GM23338 (cell line): ENCODE measurements at regions not wholly inside any gene's neighbourhood (a gene's known extent, or its start where the extent isn't known, plus 50 kb on each side); places are given as distances from the start of the nearest gene placed in this dataset.

ENCODE experiments used
- ATAC-seq: fragments of 200-7000 bp; cut with Tn5 transposase; 3 replicates; pipeline ENCODE4 v1.9.1; 2020
- DNase-seq: peaks from one replicate; pipeline ENCODE4 v3.0.0-alpha.2; 2015; ENCODE audit warnings: low spot score
- H2AFZ ChIP-seq: fragments of 200-600 bp; sonication (generic); 2 replicates; pipeline ENCODE4 v1.8.0; 2016; ENCODE audit warnings: antibody characterized with exemption, mild to moderate bottlenecking, moderate library complexity
- H3F3A ChIP-seq: fragments of 200-600 bp; sonication (generic); replicated peaks from 2 replicates; pipeline ENCODE4 v1.8.0; 2017; ENCODE audit warnings: antibody characterized with exemption, mixed run types, low read depth
- H3K27ac ChIP-seq: fragments of 200-600 bp; sonication (generic); 2 replicates; pipeline ENCODE4 v1.6.1; 2016; ENCODE audit warnings: low read depth
- H3K27me3 ChIP-seq: fragments of 200-600 bp; sonication (generic); 2 replicates; pipeline ENCODE4 v1.8.0; 2016; ENCODE audit warnings: mild to moderate bottlenecking, mixed run types, moderate library complexity; ENCODE audit not compliant: insufficient read depth
- H3K36me3 ChIP-seq: fragments of 200-600 bp; sonication (generic); 2 replicates; pipeline ENCODE4 v1.8.0; 2016; ENCODE audit warnings: mild to moderate bottlenecking; ENCODE audit not compliant: insufficient read depth
- H3K4me1 ChIP-seq: fragments of 200-600 bp; sonication (generic); 2 replicates; pipeline ENCODE4 v1.8.0; 2016; ENCODE audit warnings: mild to moderate bottlenecking, moderate library complexity; ENCODE audit not compliant: insufficient read depth
- H3K4me2 ChIP-seq: fragments of 200-600 bp; sonication (generic); 2 replicates; pipeline ENCODE4 v1.7.1; 2017; ENCODE audit warnings: mixed run types
- H3K4me3 ChIP-seq: fragments of 200-600 bp; sonication (generic); 2 replicates; pipeline ENCODE4 v1.6.1; 2016; ENCODE audit warnings: mixed run types
- H3K79me2 ChIP-seq: fragments of 200-600 bp; sonication (generic); replicated peaks from 2 replicates; pipeline ENCODE4 v1.8.0; 2017; ENCODE audit warnings: mild to moderate bottlenecking; ENCODE audit not compliant: insufficient read depth
- H3K9me2 ChIP-seq: fragments of 200-600 bp; sonication (generic); 2 replicates; pipeline ENCODE4 v1.8.0; 2017; ENCODE audit not compliant: insufficient read depth
- H4K20me1 ChIP-seq: fragments of 200-600 bp; sonication (generic); replicated peaks from 2 replicates; pipeline ENCODE4 v1.8.0; 2017; ENCODE audit warnings: mild to moderate bottlenecking; ENCODE audit not compliant: insufficient read depth
- H3K27ac Mint-ChIP-seq: 2 replicates; pipeline ENCODE4 v1.8.0; 2020; ENCODE audit warnings: inconsistent platforms, mild to moderate bottlenecking, moderate library complexity, mixed read lengths
- H3K27me3 Mint-ChIP-seq: 3 replicates; pipeline ENCODE4 v1.8.0; 2022; ENCODE audit warnings: low read depth, mild to moderate bottlenecking, moderate library complexity, mixed read lengths, inconsistent platforms; ENCODE audit not compliant: insufficient read depth, poor library complexity
- H3K36me3 Mint-ChIP-seq: 3 replicates; pipeline ENCODE4 v1.8.0; 2021; ENCODE audit warnings: low read depth, mild to moderate bottlenecking, inconsistent platforms, moderate library complexity, mixed read lengths
- H3K4me1 Mint-ChIP-seq: 3 replicates; pipeline ENCODE4 v1.8.0; 2020; ENCODE audit warnings: mild to moderate bottlenecking, inconsistent platforms, mixed read lengths
- H3K4me3 Mint-ChIP-seq: 3 replicates; pipeline ENCODE4 v1.8.0; 2021; ENCODE audit warnings: moderate library complexity, mild to moderate bottlenecking, inconsistent platforms, mixed read lengths
- H3K9me3 Mint-ChIP-seq: 3 replicates; pipeline ENCODE4 v1.8.0; 2020; ENCODE audit warnings: moderate library complexity, mild to moderate bottlenecking, inconsistent platforms, mixed read lengths
- CREB1 ChIP-seq: fragments of 250-450 bp; sonication (Bioruptor Pico); IDR thresholded peaks from 2 replicates; pipeline ENCODE4 v1.5.0; 2020; ENCODE audit warnings: low read depth, mild to moderate bottlenecking, moderate library complexity
- JUNB ChIP-seq: IDR thresholded peaks from one replicate; pipeline ENCODE4 v1.6.1; 2016; ENCODE audit warnings: antibody characterized with exemption; ENCODE audit not compliant: unreplicated experiment
- NANOG ChIP-seq: IDR thresholded peaks from 2 replicates; pipeline ENCODE4 v1.6.1; 2016; ENCODE audit warnings: antibody characterized with exemption, borderline replicate concordance
- POLR2AphosphoS5 ChIP-seq: IDR thresholded peaks from 2 replicates; pipeline ENCODE4 v1.6.1; 2016; ENCODE audit warnings: antibody characterized with exemption, low read depth
- ZNF114 ChIP-seq: fragments of 250-450 bp; sonication (Bioruptor Pico); IDR thresholded peaks from 2 replicates; pipeline ENCODE4 v1.5.0; 2020; ENCODE audit warnings: mild to moderate bottlenecking, moderate library complexity
- ZNF462 ChIP-seq: fragments of 250-450 bp; sonication (Bioruptor Pico); IDR thresholded peaks from 2 replicates; pipeline ENCODE4 v1.5.0; 2020; ENCODE audit warnings: mild to moderate bottlenecking, moderate library complexity
- TF ChIP-seq, protein P1 (sequence below), 2 experiments: fragments of 200-600 bp in 1 of 2; sonication (generic) in 1 of 2; conservative IDR thresholded peaks; 2 replicates each; pipeline versions ENCODE4 v1.5.1 to v1.6.1; 2016 to 2017; ENCODE audit warnings: antibody characterized with exemption in 2 of 2, low read depth in 2 of 2, mild to moderate bottlenecking in 2 of 2, moderate library complexity in 1 of 2
- TF ChIP-seq, protein P2 (sequence below): IDR thresholded peaks from 2 replicates; pipeline ENCODE4 v1.6.1; 2016; ENCODE audit warnings: antibody characterized with exemption

DNA sequence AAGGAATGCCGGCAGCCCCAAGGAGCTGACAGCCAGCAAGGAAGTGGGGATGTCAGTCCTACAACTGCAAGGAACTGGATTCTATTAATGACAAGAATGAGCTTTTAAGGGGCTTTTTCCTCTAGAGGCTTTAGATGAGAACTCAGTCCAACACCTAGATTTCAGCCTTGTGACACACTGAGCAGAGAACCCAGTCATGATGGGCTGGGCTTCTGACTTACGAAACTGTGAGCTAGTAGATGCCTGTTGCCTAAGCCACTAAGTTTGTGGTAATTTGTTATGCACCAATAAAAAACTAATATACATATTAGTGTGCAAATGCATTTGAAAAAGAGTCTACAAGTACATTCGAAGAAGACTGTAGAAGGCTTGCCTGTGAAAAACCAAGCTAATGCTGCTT is 263.3 kb downstream of the SOX4 start:
- H3K4me3 ChIP-seq = no peak overlapping the region
- H3K4me1 Mint-ChIP-seq = peaks cover 14% of the 10 kb centered on the region
- DNase-seq (no peak), ATAC-seq (no peak)
- H2AFZ ChIP-seq = no peak overlapping the region
- H3K27ac Mint-ChIP-seq = no peak overlapping the region; the same call in 1 of the 2 replicates
- H3K9me3 Mint-ChIP-seq = peaks cover 4% of the 10 kb centered on the region; the same call in 2 of the 3 replicates
- peaks cover 74% of the 10 kb centered on the region for H3K79me2 ChIP-seq
- H3K9me2 ChIP-seq = no peaks in the 10 kb centered on the region
- H3K4me2 ChIP-seq = no peak overlapping the region
- H3K4me3 Mint-ChIP-seq = no peak overlapping the region
- no peaks in the 10 kb centered on the region for H3K36me3 ChIP-seq
- H4K20me1 ChIP-seq = peaks cover 5% of the 10 kb centered on the region; the same call in 1 of the 2 replicates
- no peaks in the 10 kb centered on the region for H3F3A ChIP-seq
- no peaks in the 10 kb centered on the region for H3K4me1 ChIP-seq
- H3K27me3 Mint-ChIP-seq = peaks cover 2% of the 10 kb centered on the region
- peaks cover 54% of the 10 kb centered on the region for H3K36me3 Mint-ChIP-seq
- H3K27ac ChIP-seq = no peak overlapping the region
- H3K27me3 ChIP-seq = no peaks in the 10 kb centered on the region
- no peak for TF ChIP-seq CREB1
- TF ChIP-seq NANOG = no peak

DNA sequence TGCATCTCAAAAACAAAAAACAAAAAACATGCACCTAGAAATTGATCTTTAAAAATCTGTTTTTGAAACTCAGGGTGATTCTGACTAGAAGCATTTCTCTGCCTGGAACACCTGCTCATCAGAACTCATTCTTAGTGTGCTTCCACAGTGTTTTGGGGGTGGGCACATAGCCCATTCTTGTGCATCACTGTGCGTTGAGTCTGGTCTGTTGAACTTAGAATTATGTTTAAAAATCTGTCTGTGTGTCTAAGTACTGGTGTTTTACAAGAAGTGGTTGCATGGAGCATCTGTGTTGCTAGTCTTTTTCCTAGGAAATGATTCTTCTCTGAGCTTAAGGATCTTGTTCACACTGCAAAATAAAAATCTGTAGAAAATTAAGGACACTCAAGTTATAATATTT is 264.5 kb downstream of the SOX4 start:
- no peak overlapping the region for H3K27ac ChIP-seq
- no peak overlapping the region for H2AFZ ChIP-seq
- TF ChIP-seq ZNF114 (CRISPR knock-in tag) = no peak
- TF ChIP-seq JUNB = no peak
- TF ChIP-seq, protein P1, sequence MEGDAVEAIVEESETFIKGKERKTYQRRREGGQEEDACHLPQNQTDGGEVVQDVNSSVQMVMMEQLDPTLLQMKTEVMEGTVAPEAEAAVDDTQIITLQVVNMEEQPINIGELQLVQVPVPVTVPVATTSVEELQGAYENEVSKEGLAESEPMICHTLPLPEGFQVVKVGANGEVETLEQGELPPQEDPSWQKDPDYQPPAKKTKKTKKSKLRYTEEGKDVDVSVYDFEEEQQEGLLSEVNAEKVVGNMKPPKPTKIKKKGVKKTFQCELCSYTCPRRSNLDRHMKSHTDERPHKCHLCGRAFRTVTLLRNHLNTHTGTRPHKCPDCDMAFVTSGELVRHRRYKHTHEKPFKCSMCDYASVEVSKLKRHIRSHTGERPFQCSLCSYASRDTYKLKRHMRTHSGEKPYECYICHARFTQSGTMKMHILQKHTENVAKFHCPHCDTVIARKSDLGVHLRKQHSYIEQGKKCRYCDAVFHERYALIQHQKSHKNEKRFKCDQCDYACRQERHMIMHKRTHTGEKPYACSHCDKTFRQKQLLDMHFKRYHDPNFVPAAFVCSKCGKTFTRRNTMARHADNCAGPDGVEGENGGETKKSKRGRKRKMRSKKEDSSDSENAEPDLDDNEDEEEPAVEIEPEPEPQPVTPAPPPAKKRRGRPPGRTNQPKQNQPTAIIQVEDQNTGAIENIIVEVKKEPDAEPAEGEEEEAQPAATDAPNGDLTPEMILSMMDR (conservative IDR thresholded peaks at IDR 0.05; ENCODE audit: low read depth in 2 of 2) = no peak
- TF ChIP-seq POLR2AphosphoS5 = no peak
- DNase-seq (no peak), ATAC-seq (no peak)
- no peaks in the 10 kb centered on the region for H3K36me3 ChIP-seq
- no peaks in the 10 kb centered on the region for H3K27me3 ChIP-seq
- H3K4me2 ChIP-seq = no peak overlapping the region
- peaks cover 6% of the 10 kb centered on the region; the same call in 1 of the 2 replicates for H4K20me1 ChIP-seq
- H3K27me3 Mint-ChIP-seq = peaks cover 2% of the 10 kb centered on the region
- no peak overlapping the region for H3K4me3 ChIP-seq
- H3K4me3 Mint-ChIP-seq = no peak overlapping the region
- peaks cover 8% of the 10 kb centered on the region; the same call in 2 of the 3 replicates for H3K4me1 Mint-ChIP-seq
- H3K36me3 Mint-ChIP-seq = peaks cover 46% of the 10 kb centered on the region
- no peaks in the 10 kb centered on the region for H3K9me2 ChIP-seq
- no peak overlapping the region for H3K27ac Mint-ChIP-seq
- peaks cover 77% of the 10 kb centered on the region for H3K79me2 ChIP-seq
- no peaks in the 10 kb centered on the region for H3F3A ChIP-seq
- no peaks in the 10 kb centered on the region; the same call in 2 of the 3 replicates for H3K9me3 Mint-ChIP-seq
- no peaks in the 10 kb centered on the region for H3K4me1 ChIP-seq

DNA sequence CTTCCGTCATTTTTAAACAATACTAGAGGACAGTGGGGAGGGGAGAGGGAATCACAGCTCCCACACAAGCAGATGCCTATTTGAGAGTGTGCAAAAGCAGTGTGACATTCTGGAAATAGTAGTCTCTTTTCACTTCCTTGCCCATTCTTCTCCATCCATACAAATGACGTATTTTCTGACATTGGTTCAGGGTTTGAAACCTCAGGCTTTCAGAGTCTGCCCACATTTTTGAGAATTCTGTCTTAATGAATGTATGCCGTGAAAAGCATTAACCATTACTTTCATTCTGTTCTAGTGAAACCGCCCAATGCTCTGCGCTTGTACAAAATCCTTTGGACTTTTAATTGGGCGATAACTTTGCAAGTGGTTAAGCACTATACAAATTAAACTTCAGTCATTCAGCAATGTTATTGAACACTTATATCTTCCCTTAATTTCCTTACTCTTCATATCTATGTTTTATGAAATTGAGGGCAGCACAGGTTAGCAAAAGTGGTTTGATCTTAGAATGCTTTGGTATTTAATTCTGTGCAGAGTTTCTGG is 265.7 kb downstream of the SOX4 start:
- H3K36me3 Mint-ChIP-seq = peaks cover 43% of the 10 kb centered on the region
- Histone ChIP-seq H3K27me3 (no peaks in the 10 kb centered on the region), H3K4me1 (no peaks in the 10 kb centered on the region), H3K36me3 (no peaks in the 10 kb centered on the region), H3K9me2 (no peaks in the 10 kb centered on the region), H3K4me2 (no peak overlapping the region), H3K4me3 (no peak overlapping the region), H3K27ac (no peak overlapping the region), H2AFZ (no peak overlapping the region), H3F3A (no peaks in the 10 kb centered on the region), H4K20me1 (peaks cover 8% of the 10 kb centered on the region; the same call in 1 of the 2 replicates), H3K79me2 (peaks cover 74% of the 10 kb centered on the region)
- no peaks in the 10 kb centered on the region; the same call in 2 of the 3 replicates for H3K9me3 Mint-ChIP-seq
- ATAC-seq = no peak
- H3K27me3 Mint-ChIP-seq = peaks cover 4% of the 10 kb centered on the region
- H3K4me1 Mint-ChIP-seq = peaks cover 8% of the 10 kb centered on the region; the same call in 2 of the 3 replicates
- no peak overlapping the region for H3K27ac Mint-ChIP-seq
- H3K4me3 Mint-ChIP-seq = no peak overlapping the region
- DNase-seq = no peak
- TF ChIP-seq, protein P2, sequence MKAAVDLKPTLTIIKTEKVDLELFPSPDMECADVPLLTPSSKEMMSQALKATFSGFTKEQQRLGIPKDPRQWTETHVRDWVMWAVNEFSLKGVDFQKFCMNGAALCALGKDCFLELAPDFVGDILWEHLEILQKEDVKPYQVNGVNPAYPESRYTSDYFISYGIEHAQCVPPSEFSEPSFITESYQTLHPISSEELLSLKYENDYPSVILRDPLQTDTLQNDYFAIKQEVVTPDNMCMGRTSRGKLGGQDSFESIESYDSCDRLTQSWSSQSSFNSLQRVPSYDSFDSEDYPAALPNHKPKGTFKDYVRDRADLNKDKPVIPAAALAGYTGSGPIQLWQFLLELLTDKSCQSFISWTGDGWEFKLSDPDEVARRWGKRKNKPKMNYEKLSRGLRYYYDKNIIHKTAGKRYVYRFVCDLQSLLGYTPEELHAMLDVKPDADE = no peak
- no peak for TF ChIP-seq ZNF462 (CRISPR knock-in tag)
- no peak for TF ChIP-seq POLR2AphosphoS5
